Panc1 (cell line): ENCODE measurements at regions not wholly inside any gene's neighbourhood (a gene's known extent, or its start where the extent isn't known, plus 50 kb on each side); places are given as distances from the start of the nearest gene placed in this dataset.

Experiments
- ATAC-seq: fragments of 200-7000 bp; cut with Tn5 transposase; 2 replicates; pipeline ENCODE4 v1.9.1; 2020; ENCODE audit warnings: mild to moderate bottlenecking, moderate library complexity
- BruUV-seq: library from RNA; stranded (reverse); fragments of 400-500 nt; replicated peaks from 2 replicates; lab custom pipeline; 2021; lab: Mats Ljungman, UMichigan
- CTCF ChIA-PET: fragments of 300-600 bp; sonication (Branson Sonifier 250); formaldehyde crosslinking; loops from one replicate; lab custom pipeline; 2022; ENCODE audit warnings: antibody characterized with exemption; lab: Charles Lee
- POLR2A ChIA-PET: fragments of 300-600 bp; sonication (Branson Sonifier 250); formaldehyde crosslinking; loops from one replicate; lab custom pipeline; 2022; ENCODE audit warnings: antibody characterized with exemption; lab: Charles Lee
- DNase-seq: peaks from one replicate; pipeline ENCODE4 v3.0.0-alpha.2; 2010; ENCODE audit warnings: low read depth, low spot score
- H3K27ac ChIP-seq: 2 replicates; pipeline ENCODE4 v1.5.1; 2011; ENCODE audit warnings: mild to moderate bottlenecking, low read length, inconsistent platforms
- H3K27me3 ChIP-seq: fragments of 200-500 bp; sonication (Bioruptor generic); 2 replicates; pipeline ENCODE4 v1.6.0; 2014; ENCODE audit warnings: low read length, inconsistent platforms; ENCODE audit not compliant: control insufficient read depth, insufficient read depth
- H3K36me3 ChIP-seq: fragments of 200-500 bp; sonication (Bioruptor generic); 2 replicates; pipeline ENCODE4 v1.5.1; 2014; ENCODE audit warnings: inconsistent platforms, mild to moderate bottlenecking, low read length, moderate library complexity; ENCODE audit not compliant: control insufficient read depth, insufficient read depth
- H3K4me1 ChIP-seq: 2 replicates; pipeline ENCODE4 v1.5.1; 2011; ENCODE audit warnings: inconsistent platforms, mild to moderate bottlenecking, low read length, moderate library complexity; ENCODE audit not compliant: control insufficient read depth, insufficient read depth
- H3K4me3 ChIP-seq, 2 experiments: 2 replicates each; pipeline ENCODE4 v1.5.1; 2011 to 2012; ENCODE audit warnings: low read depth in 2 of 2, low read length in 2 of 2, mild to moderate bottlenecking in 2 of 2, inconsistent platforms in 1 of 2, moderate library complexity in 1 of 2
- H3K9me3 ChIP-seq: fragments of 200-500 bp; sonication (Bioruptor generic); 2 replicates; pipeline ENCODE4 v1.5.1; 2014; ENCODE audit warnings: low read depth, mild to moderate bottlenecking, inconsistent platforms, low read length, moderate library complexity; ENCODE audit not compliant: control insufficient read depth, insufficient read depth
- POLR2AphosphoS5 ChIP-seq: IDR thresholded peaks from 2 replicates; pipeline ENCODE4 v1.6.1; 2012; ENCODE audit warnings: mild to moderate bottlenecking, low read depth, low read length, moderate library complexity
- SIN3A ChIP-seq: IDR thresholded peaks from 2 replicates; pipeline ENCODE4 v1.6.1; 2012; ENCODE audit warnings: low read depth, mild to moderate bottlenecking, low read length, moderate library complexity, borderline replicate concordance; ENCODE audit not compliant: insufficient read depth
- TCF7L2 ChIP-seq: IDR thresholded peaks from 2 replicates; pipeline ENCODE4 v1.6.1; 2011; ENCODE audit warnings: mild to moderate bottlenecking, low read depth, low read length, inconsistent platforms
- in situ Hi-C: cut with HindIII; loops from 2 replicates; pipeline ENCODE4 v1.10.0; 2016; ENCODE audit warnings: low sequenced_read_pairs, low pct_unique_long_range_greater_than_20kb
- intact Hi-C: fragments of 100-400 bp; cut with micrococcal nuclease; formaldehyde crosslinking; loops from one replicate; pipeline ENCODE4 v1.10.0; 2022; ENCODE audit not compliant: unreplicated experiment
- TF ChIP-seq, protein P1 (sequence below), 2 experiments: IDR thresholded peaks; 2 replicates each; pipeline ENCODE4 v1.6.1; 2011 to 2012; ENCODE audit warnings: low read depth in 2 of 2, control low read depth in 1 of 2, low read length in 1 of 2, mild to moderate bottlenecking in 1 of 2, moderate library complexity in 1 of 2; ENCODE audit not compliant: insufficient read depth in 1 of 2
- TF ChIP-seq, protein P2 (sequence below): fragments of 450-650 bp; IDR thresholded peaks from 2 replicates; pipeline ENCODE4 v1.5.1; 2017; ENCODE audit warnings: mild to moderate bottlenecking

DNA sequence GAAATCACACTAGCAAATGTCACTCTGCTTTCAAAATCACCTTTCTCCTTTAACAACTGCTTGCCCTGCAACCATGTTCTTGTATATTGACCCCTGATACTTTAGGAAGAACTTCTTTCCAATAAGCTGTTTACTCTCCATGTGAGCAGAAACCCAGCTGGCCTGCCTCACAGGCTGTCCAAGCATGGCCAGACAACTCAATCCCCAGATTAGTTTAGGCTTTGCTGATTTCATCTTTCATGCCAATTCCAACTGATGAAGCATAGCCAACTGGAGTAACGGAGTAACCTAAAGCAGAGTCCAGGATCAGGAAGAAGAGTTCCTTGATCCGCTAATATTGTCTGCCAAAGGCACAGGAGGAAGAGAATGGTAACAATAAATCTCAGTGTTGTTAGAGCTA lies 56.7 kb upstream of the HTR1A start:
- Histone ChIP-seq H3K4me3 (no peak overlapping the region), H3K36me3 (no peaks in the 10 kb centered on the region), H3K9me3 (no peaks in the 10 kb centered on the region), H3K4me1 (no peaks in the 10 kb centered on the region), H3K27ac (no peak overlapping the region), H3K27me3 (no peaks in the 10 kb centered on the region)
- DNase-seq (no peak), ATAC-seq (no peak)
- TF ChIP-seq, protein P1, sequence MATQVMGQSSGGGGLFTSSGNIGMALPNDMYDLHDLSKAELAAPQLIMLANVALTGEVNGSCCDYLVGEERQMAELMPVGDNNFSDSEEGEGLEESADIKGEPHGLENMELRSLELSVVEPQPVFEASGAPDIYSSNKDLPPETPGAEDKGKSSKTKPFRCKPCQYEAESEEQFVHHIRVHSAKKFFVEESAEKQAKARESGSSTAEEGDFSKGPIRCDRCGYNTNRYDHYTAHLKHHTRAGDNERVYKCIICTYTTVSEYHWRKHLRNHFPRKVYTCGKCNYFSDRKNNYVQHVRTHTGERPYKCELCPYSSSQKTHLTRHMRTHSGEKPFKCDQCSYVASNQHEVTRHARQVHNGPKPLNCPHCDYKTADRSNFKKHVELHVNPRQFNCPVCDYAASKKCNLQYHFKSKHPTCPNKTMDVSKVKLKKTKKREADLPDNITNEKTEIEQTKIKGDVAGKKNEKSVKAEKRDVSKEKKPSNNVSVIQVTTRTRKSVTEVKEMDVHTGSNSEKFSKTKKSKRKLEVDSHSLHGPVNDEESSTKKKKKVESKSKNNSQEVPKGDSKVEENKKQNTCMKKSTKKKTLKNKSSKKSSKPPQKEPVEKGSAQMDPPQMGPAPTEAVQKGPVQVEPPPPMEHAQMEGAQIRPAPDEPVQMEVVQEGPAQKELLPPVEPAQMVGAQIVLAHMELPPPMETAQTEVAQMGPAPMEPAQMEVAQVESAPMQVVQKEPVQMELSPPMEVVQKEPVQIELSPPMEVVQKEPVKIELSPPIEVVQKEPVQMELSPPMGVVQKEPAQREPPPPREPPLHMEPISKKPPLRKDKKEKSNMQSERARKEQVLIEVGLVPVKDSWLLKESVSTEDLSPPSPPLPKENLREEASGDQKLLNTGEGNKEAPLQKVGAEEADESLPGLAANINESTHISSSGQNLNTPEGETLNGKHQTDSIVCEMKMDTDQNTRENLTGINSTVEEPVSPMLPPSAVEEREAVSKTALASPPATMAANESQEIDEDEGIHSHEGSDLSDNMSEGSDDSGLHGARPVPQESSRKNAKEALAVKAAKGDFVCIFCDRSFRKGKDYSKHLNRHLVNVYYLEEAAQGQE (IDR thresholded peaks at IDR 0.05; ENCODE audit: insufficient read depth in 1 of 2, low read depth in 2 of 2, low read length in 1 of 2), result no peak
- TF ChIP-seq SIN3A, result no peak
- no peak for TF ChIP-seq POLR2AphosphoS5
- TF ChIP-seq, protein P2, sequence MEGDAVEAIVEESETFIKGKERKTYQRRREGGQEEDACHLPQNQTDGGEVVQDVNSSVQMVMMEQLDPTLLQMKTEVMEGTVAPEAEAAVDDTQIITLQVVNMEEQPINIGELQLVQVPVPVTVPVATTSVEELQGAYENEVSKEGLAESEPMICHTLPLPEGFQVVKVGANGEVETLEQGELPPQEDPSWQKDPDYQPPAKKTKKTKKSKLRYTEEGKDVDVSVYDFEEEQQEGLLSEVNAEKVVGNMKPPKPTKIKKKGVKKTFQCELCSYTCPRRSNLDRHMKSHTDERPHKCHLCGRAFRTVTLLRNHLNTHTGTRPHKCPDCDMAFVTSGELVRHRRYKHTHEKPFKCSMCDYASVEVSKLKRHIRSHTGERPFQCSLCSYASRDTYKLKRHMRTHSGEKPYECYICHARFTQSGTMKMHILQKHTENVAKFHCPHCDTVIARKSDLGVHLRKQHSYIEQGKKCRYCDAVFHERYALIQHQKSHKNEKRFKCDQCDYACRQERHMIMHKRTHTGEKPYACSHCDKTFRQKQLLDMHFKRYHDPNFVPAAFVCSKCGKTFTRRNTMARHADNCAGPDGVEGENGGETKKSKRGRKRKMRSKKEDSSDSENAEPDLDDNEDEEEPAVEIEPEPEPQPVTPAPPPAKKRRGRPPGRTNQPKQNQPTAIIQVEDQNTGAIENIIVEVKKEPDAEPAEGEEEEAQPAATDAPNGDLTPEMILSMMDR, result no peak
- TF ChIP-seq TCF7L2, result no peak
- POLR2A ChIA-PET, result no interaction called here
- BruUV-seq, result no TSS peak
- CTCF ChIA-PET, result no interaction called here
- in situ Hi-C loops, result no loop called here
- intact Hi-C loops, result no loop called here

DNA sequence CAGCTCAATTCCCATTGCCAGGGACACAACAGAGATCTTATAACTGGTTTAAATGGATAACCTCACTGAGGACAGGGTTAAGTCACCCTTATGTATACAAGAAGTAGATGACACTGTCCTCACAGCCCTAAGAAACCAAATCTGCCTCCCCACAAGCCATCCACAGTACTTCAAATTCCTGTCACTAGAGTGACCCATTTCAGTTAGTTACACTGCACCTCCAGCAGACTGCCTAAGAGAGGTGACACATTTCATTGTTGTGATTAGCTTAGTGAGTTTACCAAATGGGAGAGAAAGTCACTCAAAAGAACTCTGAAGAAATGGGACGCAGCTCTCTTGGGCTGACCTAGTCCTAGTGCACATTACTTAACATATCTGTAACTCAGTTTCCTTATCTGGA lies 53.6 kb upstream of the HTR1A start:
- Histone ChIP-seq H3K27me3 (no peaks in the 10 kb centered on the region), H3K36me3 (no peaks in the 10 kb centered on the region), H3K4me3 (no peak overlapping the region), H3K27ac (no peak overlapping the region), H3K4me1 (no peaks in the 10 kb centered on the region), H3K9me3 (no peaks in the 10 kb centered on the region)
- in situ Hi-C loops, result no loop called here
- ATAC-seq (no peak), DNase-seq (no peak)
- ChIA-PET POLR2A (no interaction called here), CTCF (no interaction called here)
- intact Hi-C loops, result no loop called here
- no TSS peak for BruUV-seq
- TF ChIP-seq, protein P1 (IDR thresholded peaks at IDR 0.05; ENCODE audit: insufficient read depth in 1 of 2, low read depth in 2 of 2, low read length in 1 of 2), result no peak
- no peak for TF ChIP-seq TCF7L2
- no peak for TF ChIP-seq SIN3A
- no peak for TF ChIP-seq POLR2AphosphoS5
- TF ChIP-seq, protein P2, result no peak
